Subcutaneous abdominal adipose tissue (tissue), 5 donors: ENCODE measurements at regions not wholly inside any gene's neighbourhood (a gene's known extent, or its start where the extent isn't known, plus 50 kb on each side); places are given as distances from the start of the nearest gene placed in this dataset.

Experiments used
- H3K27ac ChIP-seq: one replicate; pipeline ENCODE4 v1.7.0; 2013; ENCODE audit warnings: low read depth, mild to moderate bottlenecking, inconsistent platforms, low read length, moderate library complexity
- H3K27me3 ChIP-seq, 5 donors: one replicate each; pipeline ENCODE4 v1.7.0; 2013; ENCODE audit warnings: low read length in 5 of 5, inconsistent platforms in 1 of 5; ENCODE audit not compliant: control insufficient read depth in 5 of 5, insufficient read depth in 4 of 5
- H3K36me3 ChIP-seq, 5 donors: one replicate each; pipeline ENCODE4 v1.7.0; 2013; ENCODE audit warnings: low read length in 5 of 5; ENCODE audit not compliant: control insufficient read depth in 5 of 5, insufficient read depth in 5 of 5
- H3K4me1 ChIP-seq, 5 donors: one replicate each; pipeline ENCODE4 v1.7.0; 2013; ENCODE audit warnings: low read length in 5 of 5, mild to moderate bottlenecking in 3 of 5, moderate library complexity in 1 of 5; ENCODE audit not compliant: control insufficient read depth in 5 of 5, insufficient read depth in 5 of 5
- H3K4me3 ChIP-seq, 5 donors: one replicate each; pipeline ENCODE4 v1.7.0; 2013; ENCODE audit warnings: low read length in 5 of 5, low read depth in 1 of 5
- H3K9ac ChIP-seq, 5 donors: one replicate each; pipeline ENCODE4 v1.7.0; 2013; ENCODE audit warnings: low read length in 5 of 5, mild to moderate bottlenecking in 4 of 5, moderate library complexity in 3 of 5
- H3K9me3 ChIP-seq, 5 donors: one replicate each; pipeline ENCODE4 v1.7.0; 2013; ENCODE audit warnings: low read length in 5 of 5; ENCODE audit not compliant: control insufficient read depth in 5 of 5
- donor health status: healthy.
- donor health status: healthy.
- donor health status: healthy.
- donor health status: healthy.
- donor health status: healthy.

DNA sequence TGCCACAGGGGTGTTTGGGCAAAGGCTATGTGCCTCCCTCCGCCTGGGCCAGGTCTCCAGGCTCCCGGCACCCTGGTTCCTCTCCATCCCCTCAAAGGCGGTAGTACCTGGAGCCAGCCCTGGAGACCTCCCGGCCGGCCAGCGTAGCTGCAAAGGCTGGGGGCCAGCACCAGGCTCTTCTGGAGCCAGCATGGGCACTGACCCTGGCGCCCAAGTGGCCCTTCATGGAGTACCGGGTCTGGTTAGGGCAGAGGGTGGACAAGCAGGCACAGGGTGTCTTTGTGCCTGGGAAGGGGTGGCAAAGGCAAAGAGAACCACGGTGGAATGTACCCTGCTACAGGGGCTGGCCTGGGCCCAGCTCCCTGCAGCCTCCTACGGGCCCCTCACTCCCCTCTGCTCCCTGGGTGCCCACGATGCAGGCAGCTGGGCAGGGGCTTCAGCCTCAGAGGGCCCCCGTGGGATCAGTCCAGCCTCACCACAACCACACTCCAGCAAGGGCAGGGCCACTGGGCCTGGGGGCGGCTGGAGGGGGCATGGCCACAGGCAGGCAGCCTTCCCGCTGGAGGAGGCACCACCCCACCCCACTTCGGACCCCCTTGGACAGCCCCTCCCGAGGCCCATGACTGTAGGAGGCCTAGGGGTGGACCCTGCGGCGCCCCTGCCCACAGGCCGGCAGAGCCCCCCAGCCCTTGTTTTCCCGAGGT, 112.9 kb upstream of the NKX1-1 start:
- H3K9ac ChIP-seq, result no peak overlapping the region
- H3K27me3 ChIP-seq, result peaks cover 32 to 57% (median 38%) of the 10 kb centered on the region in 5 donors
- H3K36me3 ChIP-seq, result no peaks in the 10 kb centered on the region
- H3K27ac ChIP-seq, result no peak overlapping the region
- H3K9me3 ChIP-seq, result peaks cover 0 to 8% (median 5%) of the 10 kb centered on the region in 5 donors
- H3K4me1 ChIP-seq, result peaks cover 0 to 7% (median 0%) of the 10 kb centered on the region in 5 donors
- no peak overlapping the region for H3K4me3 ChIP-seq

DNA sequence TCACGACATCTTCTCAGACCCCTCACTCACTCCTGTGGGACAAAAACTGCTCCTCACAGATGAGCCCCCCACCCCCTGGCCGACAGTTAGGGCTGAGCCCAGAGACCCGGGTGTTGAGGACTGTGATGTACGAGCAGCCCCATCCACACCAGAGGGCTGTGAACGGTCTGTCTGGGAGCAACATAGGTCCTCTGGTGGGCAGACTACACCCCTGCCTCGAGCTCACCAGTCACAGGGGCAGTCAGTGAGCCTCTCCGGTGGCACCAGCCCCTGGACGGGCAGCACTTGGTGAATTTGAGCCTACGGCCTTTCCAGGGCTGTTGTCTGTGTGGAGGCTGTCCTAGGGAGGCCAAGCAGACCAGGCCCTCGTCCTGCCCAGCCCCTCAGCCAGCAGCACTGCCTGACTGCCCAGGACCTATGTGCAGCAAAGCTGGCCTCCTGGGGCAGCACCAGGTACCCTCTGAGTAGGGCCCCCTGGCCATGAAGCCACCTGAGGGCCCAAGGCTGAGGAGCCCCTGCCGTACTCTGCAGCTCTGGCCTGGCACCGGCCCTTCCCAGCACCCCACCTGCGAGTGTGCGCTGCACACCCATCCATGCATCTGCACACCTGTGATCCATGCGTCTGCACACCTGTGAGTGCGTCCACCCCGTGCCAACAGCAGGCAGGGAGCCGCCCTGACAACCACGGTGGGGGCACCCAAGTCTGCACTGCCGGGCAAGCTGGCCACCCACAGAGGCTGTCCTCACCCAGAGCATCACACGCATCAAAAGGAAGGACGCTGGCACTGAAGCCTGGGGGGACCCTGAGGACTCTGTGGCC, 111.6 kb upstream of the NKX1-1 start:
- Histone ChIP-seq H3K27me3 (peaks cover 33 to 54% (median 40%) of the 10 kb centered on the region in 5 donors), H3K27ac (no peak overlapping the region), H3K4me1 (peaks cover 0 to 10% (median 3%) of the 10 kb centered on the region in 5 donors), H3K4me3 (no peak overlapping the region), H3K9ac (no peak overlapping the region), H3K36me3 (no peaks in the 10 kb centered on the region), H3K9me3 (peaks cover 0 to 3% (median 2%) of the 10 kb centered on the region in 5 donors)

DNA sequence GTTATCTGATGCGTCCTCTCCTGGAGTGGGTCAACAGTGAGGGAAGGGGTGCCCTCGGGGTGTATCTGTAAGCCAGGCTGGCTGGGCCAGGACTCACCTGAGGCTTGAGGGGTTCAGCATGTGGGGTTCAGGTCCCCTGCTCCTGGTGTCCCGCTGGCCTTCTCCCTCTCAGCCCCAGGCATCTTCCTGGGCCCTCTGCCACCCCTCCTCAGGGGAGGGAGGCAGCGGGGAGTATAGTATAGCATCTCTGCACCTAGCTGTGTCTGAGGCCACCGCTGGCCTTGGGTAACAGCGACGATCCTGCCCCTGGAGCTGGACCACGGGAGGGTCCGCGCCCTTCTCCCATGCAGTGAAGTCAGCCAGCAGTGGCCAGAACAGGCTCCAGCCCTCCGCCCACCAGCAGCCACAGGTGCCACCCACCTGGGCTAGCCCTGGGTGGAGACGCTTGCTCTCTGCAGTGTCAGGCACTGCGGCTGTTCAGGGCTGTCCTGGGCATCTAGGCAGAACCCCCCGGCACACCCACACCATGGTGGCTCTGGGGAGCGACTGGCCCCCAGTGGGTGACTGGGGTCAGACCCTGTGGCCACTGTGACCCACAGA, 110.7 kb upstream of the NKX1-1 start:
- no peak overlapping the region for H3K4me3 ChIP-seq
- no peaks in the 10 kb centered on the region for H3K9me3 ChIP-seq
- no peak overlapping the region for H3K9ac ChIP-seq
- H3K27me3 ChIP-seq, result peaks cover 32 to 46% (median 42%) of the 10 kb centered on the region in 5 donors
- H3K27ac ChIP-seq, result no peak overlapping the region
- no peaks in the 10 kb centered on the region for H3K36me3 ChIP-seq
- H3K4me1 ChIP-seq, result peaks cover 0 to 12% (median 3%) of the 10 kb centered on the region in 5 donors

DNA sequence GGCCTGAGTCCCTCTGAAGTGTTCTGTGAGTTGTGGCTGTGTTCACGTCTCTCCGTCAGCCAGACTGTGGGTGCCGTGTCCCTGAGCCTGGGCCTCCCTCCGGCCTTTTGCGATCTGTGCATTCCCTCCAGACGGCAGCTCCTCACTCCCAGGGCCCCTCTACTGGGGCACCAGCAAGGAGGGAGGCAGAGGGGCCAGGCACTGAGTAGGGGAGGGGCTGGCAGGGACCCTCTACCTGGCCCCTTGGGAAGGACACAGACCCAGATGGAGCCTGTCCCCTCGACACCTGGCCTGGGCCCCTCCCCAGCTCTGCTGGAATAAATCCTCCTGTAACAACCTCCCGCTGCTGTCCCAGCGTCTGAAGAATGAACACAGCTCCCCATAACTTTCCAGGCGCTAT, 110.0 kb upstream of the NKX1-1 start:
- H3K9me3 ChIP-seq, result peaks cover 0 to 3% (median 0%) of the 10 kb centered on the region in 5 donors
- peaks cover 29 to 46% (median 40%) of the 10 kb centered on the region in 5 donors for H3K27me3 ChIP-seq
- H3K36me3 ChIP-seq, result no peaks in the 10 kb centered on the region
- peaks cover 0 to 9% (median 2%) of the 10 kb centered on the region in 5 donors for H3K4me1 ChIP-seq
- no peak overlapping the region for H3K9ac ChIP-seq
- H3K27ac ChIP-seq, result no peak overlapping the region
- H3K4me3 ChIP-seq, result no peak overlapping the region

DNA sequence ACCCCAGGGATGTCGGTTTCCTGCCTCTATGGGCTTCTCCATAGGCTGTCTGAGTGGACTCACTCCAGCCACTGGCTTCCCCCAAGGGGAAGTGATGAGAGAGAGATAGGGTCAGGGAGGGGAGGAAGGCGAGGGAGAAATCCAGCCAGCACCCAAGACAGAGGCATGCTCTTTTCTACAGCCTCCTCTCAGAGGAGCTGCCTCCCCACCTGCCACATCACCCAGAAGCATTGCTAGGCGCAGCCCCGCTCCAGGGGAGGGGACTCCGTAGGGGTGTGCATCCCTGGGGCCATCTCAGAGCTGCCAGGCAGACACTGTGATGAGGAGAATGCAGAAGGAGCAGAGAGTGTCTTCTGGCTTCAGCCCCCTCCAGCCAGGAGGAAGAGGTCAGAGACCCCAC, 109.5 kb upstream of the NKX1-1 start:
- peaks cover 0 to 3% (median 0%) of the 10 kb centered on the region in 5 donors for H3K9me3 ChIP-seq
- H3K27me3 ChIP-seq, result peaks cover 28 to 46% (median 40%) of the 10 kb centered on the region in 5 donors
- H3K4me3 ChIP-seq, result no peak overlapping the region

DNA sequence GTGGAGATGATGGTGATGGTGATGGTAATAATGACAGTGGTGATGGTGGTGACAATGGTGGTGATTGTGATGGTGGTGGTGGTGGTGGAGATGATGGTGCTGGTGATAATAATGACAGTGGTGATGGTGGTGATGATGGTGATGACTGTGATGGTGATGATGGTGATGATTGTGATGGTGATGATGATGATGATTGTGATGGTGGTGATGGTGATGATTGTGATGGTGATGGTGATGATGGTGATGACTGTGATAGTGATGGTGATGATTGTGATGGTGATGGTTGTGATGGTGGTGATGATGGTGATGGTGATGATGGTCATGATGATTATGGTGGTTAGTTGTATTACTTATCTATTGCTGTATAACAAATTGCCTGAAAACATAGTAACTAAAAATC, 108.9 kb upstream of the NKX1-1 start:
- H3K27me3 ChIP-seq, result peaks cover 28 to 44% (median 38%) of the 10 kb centered on the region in 5 donors
- peaks cover 0 to 6% (median 0%) of the 10 kb centered on the region in 5 donors for H3K4me1 ChIP-seq
- H3K9me3 ChIP-seq, result peaks cover 0 to 3% (median 0%) of the 10 kb centered on the region in 5 donors
- H3K4me3 ChIP-seq, result no peak overlapping the region
- no peaks in the 10 kb centered on the region for H3K36me3 ChIP-seq
- no peak overlapping the region for H3K9ac ChIP-seq
- H3K27ac ChIP-seq, result no peak overlapping the region

More for the DNA sequence above, 109.5 kb upstream of the NKX1-1 start:
- H3K27ac ChIP-seq, result no peak overlapping the region
- no peaks in the 10 kb centered on the region for H3K36me3 ChIP-seq
- peaks cover 0 to 8% (median 0%) of the 10 kb centered on the region in 5 donors for H3K4me1 ChIP-seq
- H3K9ac ChIP-seq, result no peak overlapping the region

DNA sequence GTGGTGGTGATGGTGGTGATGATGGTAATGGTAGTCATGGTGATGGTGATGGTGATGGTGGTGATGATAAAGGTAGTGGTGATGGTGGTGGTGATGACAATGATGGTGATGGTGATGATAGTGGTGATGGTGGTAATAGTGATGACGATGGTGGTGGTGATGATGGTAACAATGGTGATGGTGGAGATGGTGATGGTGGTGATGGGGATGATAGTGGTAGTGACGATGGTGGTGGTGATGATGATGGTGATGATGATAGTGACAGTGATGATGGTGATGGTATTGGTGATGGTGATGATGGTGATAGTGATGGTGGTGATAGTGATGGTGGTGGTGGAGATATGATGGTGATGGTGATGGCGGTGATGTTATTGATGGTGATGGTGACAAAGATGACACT, 108.4 kb upstream of the NKX1-1 start:
- Histone ChIP-seq H3K4me3 (no peak overlapping the region), H3K36me3 (no peaks in the 10 kb centered on the region), H3K27me3 (peaks cover 28 to 41% (median 37%) of the 10 kb centered on the region in 5 donors), H3K4me1 (peaks cover 0 to 5% (median 0%) of the 10 kb centered on the region in 5 donors), H3K9me3 (peaks cover 0 to 3% (median 0%) of the 10 kb centered on the region in 5 donors), H3K27ac (no peak overlapping the region), H3K9ac (no peak overlapping the region)

DNA sequence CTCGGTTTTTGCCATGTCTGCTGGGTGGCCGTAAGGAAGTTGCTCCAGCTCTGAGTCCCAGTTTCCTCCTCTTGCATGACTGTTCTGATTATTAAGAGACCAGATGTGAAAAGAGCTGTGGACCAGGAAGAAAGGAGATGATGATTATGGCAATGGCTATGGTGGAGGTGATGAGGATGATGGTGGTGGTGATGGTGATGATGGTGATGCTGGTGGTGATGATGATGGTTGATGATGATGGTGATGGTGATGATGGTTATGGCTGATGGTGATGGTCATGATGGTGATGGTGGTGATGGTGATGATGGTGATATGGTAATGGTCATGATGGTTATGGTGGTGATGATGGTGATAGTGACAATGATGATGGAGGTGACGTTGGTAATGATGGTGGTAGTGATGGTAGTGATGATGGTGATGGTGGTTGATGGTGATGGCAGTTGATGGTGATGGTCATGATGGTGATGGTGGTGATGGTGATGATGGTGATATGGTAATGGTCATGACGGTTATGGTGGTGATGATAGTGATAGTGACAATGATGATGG, 107.8 kb upstream of the NKX1-1 start:
- H3K27me3 ChIP-seq, result peaks cover 32 to 43% (median 38%) of the 10 kb centered on the region in 5 donors
- H3K4me3 ChIP-seq, result no peak overlapping the region
- H3K9ac ChIP-seq, result no peak overlapping the region
- peaks cover 0 to 3% (median 0%) of the 10 kb centered on the region in 5 donors for H3K9me3 ChIP-seq
- H3K27ac ChIP-seq, result no peak overlapping the region
- H3K36me3 ChIP-seq, result no peaks in the 10 kb centered on the region
- H3K4me1 ChIP-seq, result peaks cover 0 to 5% (median 0%) of the 10 kb centered on the region in 5 donors

DNA sequence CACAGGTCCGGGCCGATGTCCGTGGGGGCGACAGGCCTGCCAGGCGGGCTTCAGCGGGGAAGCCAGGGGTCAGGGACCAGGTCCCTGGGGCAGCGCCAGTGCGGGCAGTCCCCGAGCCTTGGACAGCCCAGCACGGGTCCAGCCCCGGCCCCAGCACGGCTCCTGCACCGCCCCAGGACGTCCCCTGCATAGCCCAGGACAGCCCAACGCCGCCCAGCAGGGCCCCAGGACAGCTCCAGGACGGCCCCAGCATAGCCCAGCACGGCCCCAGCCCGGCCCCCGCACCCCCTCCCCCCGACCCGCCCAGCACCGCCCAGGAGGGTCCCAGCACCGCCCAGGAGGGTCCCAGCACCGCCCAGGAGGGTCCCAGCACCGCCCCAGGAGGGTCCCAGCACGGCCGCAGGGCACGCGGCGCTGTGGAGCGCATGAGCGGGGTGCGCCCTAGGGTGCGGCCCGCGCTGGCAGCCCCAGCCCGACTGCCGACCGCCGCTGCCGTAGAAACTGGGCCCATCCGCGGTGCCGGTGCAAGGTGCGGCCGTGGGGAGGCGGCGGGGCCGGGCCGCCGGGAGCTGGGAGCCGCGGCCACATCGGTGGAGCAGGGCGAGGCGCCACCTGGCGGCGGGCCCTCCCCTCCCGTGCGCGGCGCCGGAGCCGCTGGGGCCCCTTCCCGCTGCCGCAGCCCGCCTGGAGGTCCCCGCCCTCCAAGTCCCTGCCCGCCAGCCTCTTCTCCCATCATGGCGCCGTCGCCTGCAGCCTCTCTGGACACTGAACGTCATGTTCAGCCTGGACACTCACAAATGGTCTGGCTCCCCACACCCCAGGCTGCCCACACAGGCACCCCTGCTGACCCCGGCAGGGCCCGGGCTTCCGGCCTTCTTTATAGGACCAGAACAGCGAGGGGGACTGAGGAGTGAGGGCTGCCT, 106.8 kb upstream of the NKX1-1 start:
- peak overlapping the region in 1 of 5 donors; percentile 3 for H3K4me3 ChIP-seq
- H3K27me3 ChIP-seq, result peaks cover 34 to 46% (median 43%) of the 10 kb centered on the region in 5 donors
- no peaks in the 10 kb centered on the region for H3K36me3 ChIP-seq
- H3K4me1 ChIP-seq, result peaks cover 0 to 5% (median 0%) of the 10 kb centered on the region in 5 donors
- H3K27ac ChIP-seq, result no peak overlapping the region
- H3K9ac ChIP-seq, result no peak overlapping the region
- peaks cover 0 to 3% (median 0%) of the 10 kb centered on the region in 5 donors for H3K9me3 ChIP-seq
